GM18520 (cell line): ENCODE measurements at regions not wholly inside any gene's neighbourhood (a gene's known extent, or its start where the extent isn't known, plus 50 kb on each side); places are given as distances from the start of the nearest gene placed in this dataset.
"Not testable (repeated sequence)": the region's sequence is repeated elsewhere in the genome, so short reads cannot be mapped to it uniquely, and the experiment has no call there.

Experiments
- ATAC-seq: cut with Tn5 transposase; IDR thresholded peaks from one replicate; pipeline ENCODE4 v1.9.1; 2021; ENCODE audit not compliant: unreplicated experiment

- ATAC-seq, result no peak
Measured at GRCh38 chr6:8361259-8361658, 74.1 kb downstream of the SLC35B3 start.

DNA sequence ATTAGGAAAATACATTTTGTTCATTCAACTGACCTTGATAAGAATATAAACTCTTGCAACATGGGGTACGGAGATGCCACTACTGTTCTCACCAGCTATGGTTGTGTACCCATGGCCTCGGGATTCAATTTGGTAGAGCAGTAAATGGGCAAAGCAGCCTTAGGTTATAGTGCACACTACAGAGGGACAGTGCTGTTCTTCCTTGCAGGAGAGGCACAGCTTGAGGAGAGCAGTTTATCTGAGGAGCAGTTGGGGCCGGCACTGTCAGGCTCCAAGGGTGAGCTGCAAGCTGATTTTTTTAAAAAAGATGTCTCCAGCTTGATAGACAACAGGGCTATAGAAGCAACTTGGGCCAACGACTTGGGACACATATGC, 82.4 kb downstream of the SLC35B3 start:
- no peak for ATAC-seq

- ATAC-seq, result no peak
Measured at GRCh38 chr6:8352335-8352965, 82.9 kb downstream of the SLC35B3 start.

DNA sequence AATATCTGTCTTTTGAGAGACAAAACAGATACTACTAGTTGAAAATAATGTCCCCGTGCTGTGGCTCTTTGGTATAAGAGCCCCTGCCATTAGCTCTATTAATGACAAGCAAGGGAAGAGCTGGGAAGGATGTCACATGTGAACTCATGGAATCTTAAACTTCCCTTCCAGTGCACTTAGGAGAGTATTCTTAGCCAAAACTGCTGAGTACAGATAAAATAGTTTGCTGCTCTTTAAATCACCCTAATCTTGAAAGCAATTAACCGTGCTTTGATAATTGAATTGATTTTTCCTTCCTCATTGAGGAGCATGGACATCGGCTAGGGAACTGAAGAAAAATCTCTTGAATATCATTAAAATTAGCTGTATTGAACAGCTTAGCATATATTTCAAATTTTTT, 91.7 kb downstream of the SLC35B3 start:
- no peak for ATAC-seq

GRCh38 chr6:8342241-8342819, 93.0 kb downstream of the SLC35B3 start:
- ATAC-seq, result no peak

GRCh38 chr6:8337147-8337546, 98.2 kb downstream of the SLC35B3 start:
- ATAC-seq, result no peak

DNA sequence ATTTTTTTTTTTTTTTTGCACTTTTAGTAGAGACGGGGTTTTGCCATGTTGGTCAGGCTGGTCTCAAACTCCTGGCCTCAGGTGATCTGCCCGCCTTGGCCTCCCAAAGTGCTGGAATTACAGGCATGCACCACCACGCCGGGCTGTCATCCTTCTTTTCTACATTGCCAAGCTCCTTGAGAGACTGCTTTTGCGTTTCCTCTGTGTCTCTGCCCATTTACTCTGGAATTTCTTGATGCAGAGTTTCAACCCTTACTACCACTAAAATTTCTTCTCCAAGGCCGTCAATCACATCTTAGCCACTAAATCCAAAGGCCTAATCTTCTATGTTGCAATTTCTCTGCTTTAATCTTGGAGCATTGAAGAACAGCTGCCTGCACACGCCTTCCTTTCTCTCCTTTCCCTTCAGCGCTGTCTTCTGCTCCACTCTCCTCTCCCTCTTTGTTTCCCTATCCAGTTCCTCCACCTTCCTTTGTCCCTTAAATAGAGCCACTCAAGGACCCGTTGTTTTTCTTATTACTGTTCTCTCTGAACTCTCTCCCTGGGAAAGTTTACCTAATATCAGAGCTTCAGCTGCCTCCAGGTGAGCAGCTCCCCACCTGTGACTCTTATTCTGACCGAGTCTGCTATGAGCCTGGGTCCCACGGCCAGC, 98.8 kb downstream of the SLC35B3 start:
- no peak for ATAC-seq

GRCh38 chr6:8335896-8336295, 99.4 kb downstream of the SLC35B3 start:
- ATAC-seq, result no peak

DNA sequence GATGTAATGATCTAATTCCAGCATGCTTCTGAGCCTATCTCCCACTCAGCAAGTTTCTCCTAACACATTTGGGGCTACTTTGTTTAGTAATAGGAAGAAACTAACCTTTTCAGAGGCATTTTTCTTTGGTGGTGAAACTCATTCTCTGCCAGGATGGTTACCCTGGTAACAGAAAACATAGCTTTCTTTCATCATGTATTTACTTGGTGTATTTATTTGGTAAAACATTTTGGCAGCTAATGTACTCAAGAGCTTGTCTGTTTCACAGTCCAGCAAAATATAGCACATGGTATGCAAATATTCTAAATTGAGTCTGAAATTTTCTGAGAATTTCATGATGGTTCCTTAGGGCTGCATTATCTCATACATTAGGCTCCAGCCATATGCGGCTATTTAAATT, 100.0 kb downstream of the SLC35B3 start:
- no peak for ATAC-seq

DNA sequence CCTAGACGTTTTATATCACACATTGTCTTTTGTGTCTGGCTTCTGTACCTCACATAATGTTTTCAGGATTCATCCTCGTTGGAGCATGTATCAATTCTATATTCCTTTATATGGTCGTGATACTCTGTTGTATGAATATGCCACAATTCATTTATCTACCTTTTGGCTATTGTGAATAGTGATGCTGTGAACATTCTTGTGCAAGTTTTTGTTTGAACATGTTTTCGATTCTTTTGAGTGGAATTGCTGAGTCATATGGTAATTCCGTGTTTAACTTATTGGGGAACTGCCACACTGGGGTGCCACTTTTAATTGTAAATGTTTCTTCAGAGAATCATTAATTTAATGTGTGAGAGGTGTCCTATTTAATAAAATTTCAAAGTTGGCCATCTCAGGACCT, 101.2 kb downstream of the SLC35B3 start:
- no peak for ATAC-seq

- no peak for ATAC-seq
Measured at GRCh38 chr6:8329562-8329961, 105.8 kb downstream of the SLC35B3 start.

DNA sequence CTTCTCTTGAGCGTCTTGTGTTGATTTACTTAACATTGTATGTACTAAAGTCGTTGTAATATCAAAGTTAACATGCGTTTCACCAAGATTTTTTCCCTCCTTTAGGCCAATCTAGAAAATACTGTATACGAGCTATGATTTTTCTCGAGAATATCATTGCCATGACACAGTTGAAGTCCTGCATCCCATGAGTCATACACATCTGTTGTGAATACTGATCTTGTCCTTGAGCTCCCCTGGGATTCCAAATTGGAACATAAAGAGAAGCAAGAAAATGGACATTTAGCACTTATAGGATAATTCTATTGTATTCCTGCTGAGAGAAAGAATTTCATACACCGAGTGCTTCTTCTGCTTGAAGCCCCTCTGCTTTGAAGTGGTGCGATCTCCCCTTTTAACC, 109.6 kb downstream of the SLC35B3 start:
- ATAC-seq, result no peak

DNA sequence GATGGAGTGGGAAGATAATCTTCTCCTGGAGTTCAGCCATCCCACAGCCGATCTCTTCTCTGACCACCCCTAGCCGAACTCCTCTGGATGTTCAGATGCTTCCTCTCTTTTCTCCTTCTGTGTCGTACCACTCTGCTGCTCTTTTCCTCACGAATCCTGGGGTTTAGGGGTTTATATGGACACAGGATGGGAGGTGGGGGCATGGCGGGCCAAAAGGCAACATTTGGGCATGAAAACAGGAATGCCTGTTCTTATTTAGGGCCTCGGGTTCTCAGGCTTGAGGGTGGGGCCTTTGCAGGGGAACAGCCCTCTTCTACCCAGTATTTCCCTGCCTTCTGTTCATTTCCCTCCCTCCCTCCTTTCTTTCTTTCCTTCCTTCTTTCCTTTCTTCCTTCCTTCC, 112.7 kb downstream of the SLC35B3 start:
- ATAC-seq, result no peak

DNA sequence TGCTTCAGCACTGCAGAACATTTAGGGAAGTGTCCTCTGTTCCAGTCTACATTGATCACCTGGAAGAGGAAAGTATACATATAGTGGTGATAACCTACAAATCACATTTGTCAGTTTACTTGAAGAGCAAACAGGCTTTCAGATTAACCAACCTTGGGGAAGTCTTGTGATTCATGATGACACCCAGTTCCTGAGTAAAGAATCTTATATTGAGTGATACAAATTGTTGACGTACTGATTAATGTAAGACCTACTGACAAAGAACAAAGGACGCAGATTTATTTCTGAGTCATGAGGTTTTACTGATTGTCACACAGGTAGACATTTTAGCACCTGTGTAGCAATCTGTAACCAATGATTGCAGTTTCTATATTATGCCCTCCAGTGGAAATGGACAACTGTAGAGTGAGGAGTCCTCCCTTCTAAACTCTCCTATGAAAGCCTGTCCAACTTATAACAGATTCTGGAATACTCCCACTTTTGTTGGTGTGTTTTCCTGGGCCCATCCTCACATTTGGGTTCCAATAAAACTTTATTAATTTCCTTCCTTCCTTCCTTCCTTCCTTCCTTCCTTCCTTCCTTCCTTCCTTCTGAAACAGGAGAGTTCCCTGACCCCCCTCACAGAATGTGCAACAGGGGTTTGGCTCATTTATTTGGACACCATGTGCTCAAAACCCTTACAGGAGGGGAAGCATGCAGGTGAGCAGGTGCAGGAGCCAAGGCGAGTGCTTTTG, 113.5 kb downstream of the SLC35B3 start:
- no peak for ATAC-seq

- ATAC-seq, result no peak
Measured at GRCh38 chr6:8315154-8315553, 120.2 kb downstream of the SLC35B3 start.

DNA sequence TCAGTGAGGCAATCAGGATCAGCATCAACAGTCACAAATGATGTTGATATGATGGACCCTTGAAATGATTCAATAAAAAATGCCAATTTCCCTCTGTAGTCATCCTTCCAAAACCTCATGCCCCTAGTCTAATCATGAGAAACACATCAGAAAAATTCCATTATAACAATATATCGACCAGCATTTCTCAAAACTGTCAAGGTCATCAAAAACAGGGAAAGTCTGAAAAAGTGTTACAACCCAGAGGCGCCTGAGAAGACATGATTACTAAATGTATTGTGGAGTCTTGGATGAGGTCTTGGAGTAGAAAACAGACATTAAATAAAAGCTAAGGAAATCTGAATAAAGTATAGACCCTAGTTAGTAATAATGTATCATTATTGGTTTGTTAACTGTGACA, 133.8 kb downstream of the SLC35B3 start:
- ATAC-seq, result no peak

- ATAC-seq, result no peak
Measured at GRCh38 chr6:8299034-8299433, 136.3 kb downstream of the SLC35B3 start.

DNA sequence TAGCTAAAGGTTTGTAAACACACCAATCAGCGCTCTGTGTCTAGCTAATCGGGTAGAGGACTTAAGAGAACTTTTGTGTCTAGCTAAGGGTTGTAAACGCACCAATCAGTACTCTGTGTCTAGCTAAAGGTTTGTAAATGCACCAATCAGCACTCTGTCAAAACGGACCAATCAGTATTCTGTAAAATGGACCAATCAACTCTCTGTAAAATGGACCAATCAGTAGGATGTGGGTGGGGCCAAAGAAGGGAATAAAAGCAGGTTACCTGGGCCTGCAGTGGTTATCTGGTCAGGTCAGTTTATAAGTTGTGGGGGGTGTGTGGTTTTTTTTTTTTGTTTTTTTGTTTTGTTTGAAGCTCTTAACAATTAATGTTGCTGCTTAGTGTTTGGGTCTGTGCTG, 152.4 kb downstream of the SLC35B3 start:
- not testable (repeated sequence) for ATAC-seq

DNA sequence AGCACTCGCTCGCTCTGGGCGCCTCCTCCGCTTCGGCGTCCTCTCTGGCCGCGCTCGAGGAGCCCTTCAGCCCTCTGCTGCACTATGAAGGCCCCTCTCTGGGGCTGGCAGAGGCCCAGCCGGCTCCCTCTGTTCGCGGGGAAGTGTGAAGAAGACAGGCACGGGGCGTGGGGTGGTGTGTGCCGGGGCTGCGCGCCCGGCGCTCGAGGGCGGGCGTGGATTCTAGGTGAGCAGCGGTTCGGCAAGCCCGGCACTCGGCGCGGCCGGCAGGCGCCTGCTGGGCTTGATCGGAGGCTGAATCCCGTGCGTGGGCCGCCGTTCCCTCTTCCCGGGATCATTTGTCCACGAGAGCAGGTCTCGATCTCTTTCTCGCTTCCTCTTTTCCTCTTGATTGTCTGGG, 153.0 kb downstream of the SLC35B3 start:
- ATAC-seq, result no peak

DNA sequence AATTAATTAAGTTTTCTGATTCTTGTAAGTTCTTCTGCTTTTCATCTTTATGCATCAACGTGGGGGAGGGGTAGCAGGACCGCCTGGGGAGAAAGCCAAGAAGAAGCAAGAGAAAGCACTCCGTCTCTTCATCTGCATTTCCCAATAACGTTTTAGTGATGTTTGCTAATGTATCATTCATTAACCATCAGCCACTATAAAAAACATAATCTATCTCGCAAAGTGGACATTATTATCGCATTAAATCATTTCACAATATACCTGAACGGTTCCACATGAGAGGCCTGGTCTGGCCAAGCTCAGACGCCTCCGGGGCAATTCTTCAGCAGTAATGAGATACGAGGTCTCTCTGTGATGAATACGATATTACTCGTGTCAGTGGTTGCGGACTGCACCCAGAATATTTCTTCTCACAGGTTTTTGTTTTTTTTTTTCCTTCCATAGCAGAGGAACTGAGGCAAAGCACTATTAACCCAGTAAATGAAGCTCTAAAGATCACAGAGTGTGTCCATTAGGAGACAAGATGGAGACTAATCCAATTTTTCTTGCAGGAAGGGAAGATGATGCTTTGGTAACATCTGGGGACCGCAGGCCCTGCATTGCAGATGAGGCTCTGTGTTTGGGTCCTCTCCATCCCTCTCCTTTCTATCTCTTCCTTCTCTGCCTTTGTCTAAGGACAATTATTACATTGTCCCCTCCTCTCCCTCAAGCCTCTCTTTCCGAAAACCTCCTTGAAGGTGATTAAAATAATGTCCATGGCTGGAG, 156.1 kb downstream of the SLC35B3 start:
- no peak for ATAC-seq

GRCh38 chr6:8278562-8278961, 156.8 kb downstream of the SLC35B3 start:
- ATAC-seq, result no peak
